Natural killer cell treated with Interleukin-12 subunit alpha and Interleukin-12 subunit beta and Interleukin-15 and Interleukin-18, amount 100 ng/mL, for 72 hours (primary cell): ENCODE measurements at regions not wholly inside any gene's neighbourhood (a gene's known extent, or its start where the extent isn't known, plus 50 kb on each side); places are given as distances from the start of the nearest gene placed in this dataset.

Experiments used
- ATAC-seq, 2 donors: fragments of 150-1000 bp; cut with Tn5 transposase in 1 of 2; sonication (Bioruptor Pico), chemical (Tn5 transposase) in 1 of 2; 2 replicates each; pipeline ENCODE4 v1.10.0; 2021
- DNase-seq: peaks from one replicate; pipeline ENCODE4 v3.0.0; 2022; ENCODE audit warnings: low spot score
- H3K27ac Mint-ChIP-seq, 2 donors: 1 replicate in 1 of 2; 2 replicates in 1 of 2; pipeline ENCODE4 v1.8.0; 2022; ENCODE audit warnings: mixed read lengths in 2 of 2, mild to moderate bottlenecking in 1 of 2, moderate library complexity in 1 of 2
- H3K27me3 Mint-ChIP-seq, 2 donors: 1 replicate in 1 of 2; 2 replicates in 1 of 2; pipeline ENCODE4 v1.8.0; 2022; ENCODE audit warnings: mixed read lengths in 2 of 2
- H3K36me3 Mint-ChIP-seq: one replicate; pipeline ENCODE4 v1.8.0; 2022; ENCODE audit warnings: mixed read lengths
- H3K4me1 Mint-ChIP-seq, 2 donors: 1 replicate in 1 of 2; 2 replicates in 1 of 2; pipeline ENCODE4 v1.8.0; 2022; ENCODE audit warnings: low read depth in 2 of 2, mixed read lengths in 2 of 2, mild to moderate bottlenecking in 1 of 2
- H3K4me3 Mint-ChIP-seq: one replicate; pipeline ENCODE4 v1.8.0; 2022; ENCODE audit warnings: mixed read lengths
- H3K9me3 Mint-ChIP-seq: 2 replicates; pipeline ENCODE4 v1.8.0; 2022; ENCODE audit warnings: mixed read lengths

DNA sequence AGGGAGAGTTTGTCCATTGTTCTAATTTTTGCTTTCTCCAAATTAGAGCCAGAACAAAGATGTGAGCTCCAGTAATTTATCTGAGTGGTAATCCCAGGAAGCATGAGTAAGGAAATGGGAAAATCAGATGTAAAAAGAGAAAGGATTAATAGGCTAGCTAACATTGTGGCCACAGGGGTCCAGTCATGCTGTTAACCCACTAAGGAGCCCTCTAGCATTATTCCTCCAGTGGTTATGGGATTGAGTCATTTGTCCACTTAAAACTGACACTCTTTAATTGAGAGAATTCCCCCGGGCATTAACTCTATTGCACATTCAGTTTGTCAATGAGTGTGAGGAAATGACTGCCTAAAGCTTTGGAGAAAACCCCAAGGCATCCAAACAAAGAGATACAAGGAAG lies 700.3 kb upstream of the TYRP1 start:
- ATAC-seq (no peak), DNase-seq (no peak)
- no peak overlapping the region for H3K27ac Mint-ChIP-seq
- H3K4me1 Mint-ChIP-seq, result no peaks in the 10 kb centered on the region
- H3K27me3 Mint-ChIP-seq, result no peaks in the 10 kb centered on the region
- no peak overlapping the region for H3K4me3 Mint-ChIP-seq
- peaks cover 6% of the 10 kb centered on the region for H3K36me3 Mint-ChIP-seq
- peaks cover 10% of the 10 kb centered on the region for H3K9me3 Mint-ChIP-seq

- no peaks in the 10 kb centered on the region for H3K27me3 Mint-ChIP-seq
- no peaks in the 10 kb centered on the region for H3K4me1 Mint-ChIP-seq
- DNase-seq (no peak), ATAC-seq (no peak)
- H3K9me3 Mint-ChIP-seq, result peaks cover 9% of the 10 kb centered on the region
- peaks cover 5% of the 10 kb centered on the region for H3K36me3 Mint-ChIP-seq
- H3K4me3 Mint-ChIP-seq, result no peak overlapping the region
- no peak overlapping the region for H3K27ac Mint-ChIP-seq
Measured at GRCh38 chr9:12014488-12014887, 678.7 kb upstream of the TYRP1 start.

DNA sequence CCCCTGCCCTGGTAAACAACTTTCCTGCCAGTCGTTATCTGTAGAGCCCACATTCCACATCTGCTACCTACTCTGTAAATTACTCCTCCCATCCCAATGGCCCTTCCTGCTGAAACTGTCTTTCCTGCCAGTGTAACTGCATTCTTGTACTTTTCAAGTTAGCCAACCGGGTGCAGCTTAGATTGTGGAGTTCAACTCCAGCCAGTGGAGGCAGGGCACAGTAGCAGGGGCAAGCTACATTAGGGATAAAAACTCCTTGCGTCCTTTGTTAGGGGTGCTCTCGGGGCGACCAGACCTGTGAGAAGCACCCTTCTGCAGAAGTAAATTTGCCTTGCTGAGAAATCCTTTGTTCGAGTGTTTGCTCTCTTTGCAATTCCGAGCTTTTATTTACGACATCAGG lies 639.0 kb upstream of the TYRP1 start:
- H3K27me3 Mint-ChIP-seq, result no peaks in the 10 kb centered on the region
- no peaks in the 10 kb centered on the region for H3K4me1 Mint-ChIP-seq
- H3K9me3 Mint-ChIP-seq, result peaks cover 14% of the 10 kb centered on the region
- ATAC-seq, result no peak
- H3K4me3 Mint-ChIP-seq, result no peak overlapping the region
- H3K27ac Mint-ChIP-seq, result no peak overlapping the region
- peaks cover 22% of the 10 kb centered on the region for H3K36me3 Mint-ChIP-seq
- DNase-seq, result no peak

DNA sequence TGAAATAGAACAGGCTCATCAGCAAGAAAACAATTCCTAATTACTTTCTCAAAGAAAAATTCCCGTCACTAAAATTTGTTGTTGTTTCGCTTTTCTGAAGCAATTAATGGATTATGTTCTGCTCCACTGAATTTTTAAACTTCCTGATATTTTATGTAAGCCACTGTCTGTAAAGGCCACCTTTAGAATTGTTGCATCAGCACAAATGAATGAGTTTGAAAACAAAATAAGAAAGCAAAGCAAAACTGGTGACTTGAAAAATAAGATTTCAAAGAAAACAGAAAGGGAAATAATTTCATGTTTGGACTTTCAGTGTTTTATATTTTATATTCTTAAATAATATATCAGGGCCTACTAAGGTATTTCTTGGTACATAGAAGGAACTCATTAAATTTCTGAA lies 636.3 kb upstream of the TYRP1 start:
- ATAC-seq (no peak), DNase-seq (no peak)
- peaks cover 22% of the 10 kb centered on the region for H3K36me3 Mint-ChIP-seq
- peaks cover 21% of the 10 kb centered on the region for H3K9me3 Mint-ChIP-seq
- H3K4me3 Mint-ChIP-seq, result no peak overlapping the region
- no peaks in the 10 kb centered on the region for H3K27me3 Mint-ChIP-seq
- H3K27ac Mint-ChIP-seq, result no peak overlapping the region
- no peaks in the 10 kb centered on the region for H3K4me1 Mint-ChIP-seq

DNA sequence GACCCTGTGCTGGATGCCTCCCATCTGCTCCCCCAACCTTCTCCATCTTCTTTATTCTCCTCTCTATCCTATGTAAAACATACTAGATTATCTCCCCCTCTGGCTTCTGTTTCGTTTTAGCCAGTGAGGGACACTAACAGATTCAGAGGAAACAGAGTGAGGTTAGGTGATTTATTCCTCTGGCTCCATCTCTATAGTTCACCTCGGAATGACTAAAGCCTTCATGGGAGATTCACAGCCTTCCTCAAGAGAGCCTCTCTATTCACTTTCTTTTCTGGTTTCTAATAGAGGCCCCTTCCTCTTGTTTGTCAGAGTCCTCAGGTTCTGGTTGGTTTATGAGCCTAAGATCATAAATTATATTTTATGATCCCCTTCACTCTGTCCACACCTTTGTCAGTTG lies 633.1 kb upstream of the TYRP1 start:
- no peak for ATAC-seq
- H3K4me3 Mint-ChIP-seq, result no peak overlapping the region
- peaks cover 7% of the 10 kb centered on the region for H3K36me3 Mint-ChIP-seq
- no peaks in the 10 kb centered on the region for H3K27me3 Mint-ChIP-seq
- H3K9me3 Mint-ChIP-seq, result peaks cover 20% of the 10 kb centered on the region
- H3K27ac Mint-ChIP-seq, result no peak overlapping the region
- H3K4me1 Mint-ChIP-seq, result no peaks in the 10 kb centered on the region
- no peak for DNase-seq

DNA sequence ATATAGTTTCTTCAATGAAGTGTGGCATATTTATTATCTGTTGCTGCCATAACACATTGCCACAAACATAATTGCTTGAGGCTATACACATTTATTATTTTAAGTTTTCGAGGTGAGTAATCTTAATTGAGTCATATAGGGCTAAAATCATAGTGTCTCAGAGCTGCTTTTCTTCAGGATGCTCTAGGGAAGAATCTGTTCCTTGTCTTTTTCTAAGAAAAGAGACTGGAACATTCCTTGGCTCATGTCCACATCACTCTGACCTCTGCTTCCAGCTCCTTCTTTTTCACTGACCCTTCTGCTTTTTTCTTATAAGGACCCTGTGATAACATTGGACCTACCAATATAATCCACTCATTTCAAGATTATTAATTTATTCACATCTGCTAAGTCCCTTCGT lies 632.4 kb upstream of the TYRP1 start:
- Mint-ChIP-seq H3K27me3 (no peaks in the 10 kb centered on the region), H3K4me1 (no peaks in the 10 kb centered on the region), H3K9me3 (peaks cover 19% of the 10 kb centered on the region), H3K36me3 (peaks cover 7% of the 10 kb centered on the region), H3K27ac (no peak overlapping the region), H3K4me3 (no peak overlapping the region)
- ATAC-seq (no peak), DNase-seq (no peak)

- Mint-ChIP-seq H3K36me3 (peaks cover 7% of the 10 kb centered on the region), H3K4me1 (no peaks in the 10 kb centered on the region), H3K4me3 (no peak overlapping the region), H3K27ac (no peak overlapping the region), H3K27me3 (no peaks in the 10 kb centered on the region), H3K9me3 (peaks cover 21% of the 10 kb centered on the region)
- ATAC-seq, result no peak
- no peak for DNase-seq
Measured at GRCh38 chr9:12065050-12065449, 628.1 kb upstream of the TYRP1 start.

DNA sequence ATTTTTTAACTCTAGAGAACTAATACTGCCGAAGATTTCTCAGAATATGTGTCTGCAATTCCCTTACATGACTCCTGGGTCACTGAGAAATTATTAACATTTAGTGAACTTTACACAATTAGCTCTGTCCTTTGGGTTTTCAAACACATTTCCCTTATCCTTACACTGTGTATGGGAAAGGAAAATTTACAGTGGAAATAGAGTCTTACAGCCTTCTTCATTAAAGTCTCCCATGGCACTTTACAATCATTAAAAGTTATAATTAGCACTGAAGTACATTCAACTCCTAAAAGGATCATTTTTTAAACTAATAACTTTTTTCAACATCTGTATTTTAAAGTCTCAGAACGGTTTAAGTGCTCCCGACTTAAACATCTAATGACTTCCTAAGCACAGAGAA lies 627.5 kb upstream of the TYRP1 start:
- Mint-ChIP-seq H3K27me3 (no peaks in the 10 kb centered on the region), H3K9me3 (peaks cover 21% of the 10 kb centered on the region), H3K4me3 (no peak overlapping the region), H3K36me3 (peaks cover 7% of the 10 kb centered on the region), H3K27ac (no peak overlapping the region), H3K4me1 (no peaks in the 10 kb centered on the region)
- no peak for ATAC-seq
- no peak for DNase-seq

GRCh38 chr9:12066455-12067035 lies 626.6 kb upstream of the TYRP1 start:
- H3K4me3 Mint-ChIP-seq, result no peak overlapping the region
- H3K4me1 Mint-ChIP-seq, result no peaks in the 10 kb centered on the region
- H3K36me3 Mint-ChIP-seq, result peaks cover 7% of the 10 kb centered on the region
- no peak for ATAC-seq
- no peaks in the 10 kb centered on the region for H3K27me3 Mint-ChIP-seq
- H3K27ac Mint-ChIP-seq, result no peak overlapping the region
- DNase-seq, result no peak
- H3K9me3 Mint-ChIP-seq, result peaks cover 16% of the 10 kb centered on the region

GRCh38 chr9:12069366-12069765 lies 623.8 kb upstream of the TYRP1 start:
- Mint-ChIP-seq H3K36me3 (peaks cover 9% of the 10 kb centered on the region), H3K27ac (no peak overlapping the region), H3K4me3 (no peak overlapping the region), H3K9me3 (peaks cover 24% of the 10 kb centered on the region), H3K27me3 (no peaks in the 10 kb centered on the region), H3K4me1 (no peaks in the 10 kb centered on the region)
- ATAC-seq (no peak), DNase-seq (no peak)

DNA sequence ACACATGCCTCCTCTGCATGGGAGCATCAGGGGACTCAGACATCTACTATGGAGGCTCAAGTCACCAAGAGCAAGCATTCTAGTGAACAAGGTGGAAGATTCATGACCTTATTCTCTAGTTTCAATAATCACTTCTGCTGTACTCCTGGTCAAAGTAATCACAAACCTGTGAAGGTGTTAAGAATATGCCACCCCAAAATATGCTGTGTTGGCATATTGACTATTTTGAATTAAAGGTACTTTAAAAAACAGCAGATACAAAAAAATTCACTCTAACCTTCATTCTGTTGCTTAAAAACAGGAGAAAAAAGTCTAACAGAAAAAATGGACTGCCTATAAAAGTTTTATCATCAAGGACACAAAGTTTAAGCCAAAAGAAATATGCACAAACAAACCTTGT lies 607.8 kb upstream of the TYRP1 start:
- peaks cover 13% of the 10 kb centered on the region for H3K9me3 Mint-ChIP-seq
- peaks cover 14% of the 10 kb centered on the region for H3K36me3 Mint-ChIP-seq
- DNase-seq (no peak), ATAC-seq (no peak)
- H3K27me3 Mint-ChIP-seq, result no peaks in the 10 kb centered on the region
- H3K4me1 Mint-ChIP-seq, result no peaks in the 10 kb centered on the region
- no peak overlapping the region for H3K27ac Mint-ChIP-seq
- no peak overlapping the region for H3K4me3 Mint-ChIP-seq

GRCh38 chr9:12091865-12092527 lies 601.2 kb upstream of the TYRP1 start:
- peaks cover 17% of the 10 kb centered on the region for H3K36me3 Mint-ChIP-seq

GRCh38 chr9:12094046-12094445 lies 599.1 kb upstream of the TYRP1 start:
- ATAC-seq (no peak), DNase-seq (no peak)
- Mint-ChIP-seq H3K4me3 (no peak overlapping the region), H3K27me3 (no peaks in the 10 kb centered on the region), H3K27ac (no peak overlapping the region), H3K9me3 (peaks cover 19% of the 10 kb centered on the region), H3K36me3 (peaks cover 8% of the 10 kb centered on the region), H3K4me1 (no peaks in the 10 kb centered on the region)

More at GRCh38 chr9:12091865-12092527, 601.2 kb upstream of the TYRP1 start:
- no peaks in the 10 kb centered on the region for H3K27me3 Mint-ChIP-seq
- H3K4me3 Mint-ChIP-seq, result no peak overlapping the region
- H3K9me3 Mint-ChIP-seq, result peaks cover 23% of the 10 kb centered on the region
- H3K27ac Mint-ChIP-seq, result no peak overlapping the region
- DNase-seq, result no peak
- no peak for ATAC-seq
- no peaks in the 10 kb centered on the region for H3K4me1 Mint-ChIP-seq

DNA sequence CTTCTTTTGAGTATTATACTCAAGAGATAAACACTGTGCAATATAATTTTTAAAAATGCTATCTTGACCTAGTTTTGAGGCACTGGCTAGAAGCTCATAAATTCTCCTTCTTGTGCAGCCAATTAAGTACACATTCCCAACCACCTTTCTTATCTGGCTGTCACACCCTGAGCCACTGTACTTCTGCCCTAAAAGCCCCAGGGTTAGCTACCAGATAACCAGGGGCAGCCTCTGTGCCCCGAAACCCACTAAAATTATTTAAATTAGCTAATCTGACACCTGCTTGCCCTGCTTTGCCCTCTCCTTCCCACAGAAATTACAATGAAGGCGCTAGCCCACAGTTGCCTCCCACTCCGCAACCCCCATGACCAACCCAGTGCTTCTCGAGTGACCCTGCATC lies 597.3 kb upstream of the TYRP1 start:
- Mint-ChIP-seq H3K4me1 (no peaks in the 10 kb centered on the region), H3K9me3 (peaks cover 14% of the 10 kb centered on the region), H3K4me3 (no peak overlapping the region), H3K27ac (no peak overlapping the region), H3K36me3 (peaks cover 5% of the 10 kb centered on the region), H3K27me3 (no peaks in the 10 kb centered on the region)
- ATAC-seq (no peak), DNase-seq (no peak)

DNA sequence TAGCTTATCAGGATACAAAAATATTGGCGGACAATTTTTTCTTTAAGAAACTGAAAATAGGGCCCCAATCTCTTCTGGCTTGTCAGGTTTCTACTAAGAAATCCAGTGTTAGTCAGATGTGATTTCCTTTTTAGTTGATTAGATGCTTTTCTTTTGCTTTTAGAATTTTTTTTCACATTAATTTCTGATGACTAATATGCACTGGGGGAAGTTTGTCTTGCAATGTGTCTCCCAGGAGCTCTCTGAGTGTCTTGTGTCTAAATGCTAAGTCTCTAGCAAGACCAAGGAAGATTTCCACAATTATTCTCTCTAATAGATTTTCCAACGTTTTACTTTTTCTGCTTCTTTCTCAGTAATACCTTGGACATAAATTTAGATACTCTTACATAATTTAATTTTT lies 559.8 kb upstream of the TYRP1 start:
- Mint-ChIP-seq H3K36me3 (no peaks in the 10 kb centered on the region), H3K4me1 (no peaks in the 10 kb centered on the region), H3K27me3 (no peaks in the 10 kb centered on the region), H3K4me3 (no peak overlapping the region), H3K27ac (no peak overlapping the region), H3K9me3 (peaks cover 19% of the 10 kb centered on the region)
- DNase-seq, result no peak
- ATAC-seq, result no peak
